H1 (cell line): ENCODE measurements at regions not wholly inside any gene's neighbourhood (a gene's known extent, or its start where the extent isn't known, plus 50 kb on each side); places are given as distances from the start of the nearest gene placed in this dataset.

Experiments
- CTCF ChIA-PET: fragments of 300-600 bp; sonication (Branson Sonifier 250); formaldehyde crosslinking; loops from one replicate; lab custom pipeline; 2021; ENCODE audit not compliant: partially characterized antibody; lab: Charles Lee
- POLR2A ChIA-PET: fragments of 300-600 bp; sonication (Branson Sonifier 250); formaldehyde crosslinking; loops from one replicate; lab custom pipeline; 2021; ENCODE audit warnings: inconsistent platforms; ENCODE audit not compliant: partially characterized antibody; lab: Charles Lee
- DNase-seq, 2 experiments: peaks; one replicate each; pipeline versions ENCODE4 v3.0.0 to v3.0.0-alpha.2; 2010 to 2022; ENCODE audit warnings: low spot score in 2 of 2, low read depth in 1 of 2, mixed read lengths in 1 of 2
- FAIRE-seq: peaks from 2 replicates; lab custom pipeline; 2011; peaks lifted over from hg19 to GRCh38; lab: Jason Lieb, UNC
- H2AFZ ChIP-seq: 2 replicates; pipeline ENCODE4 v1.8.1; 2012; ENCODE audit warnings: low read length, inconsistent platforms
- H2AK5ac ChIP-seq: 2 replicates; pipeline ENCODE4 v1.6.1; 2013; ENCODE audit warnings: low read depth, low read length
- H2BK120ac ChIP-seq: replicated peaks from 2 replicates; pipeline ENCODE3; 2013; ENCODE audit warnings: low read depth, low read length, inconsistent platforms
- H2BK12ac ChIP-seq: 2 replicates; pipeline ENCODE4 v1.6.1; 2013; ENCODE audit warnings: low read depth, low read length
- H2BK15ac ChIP-seq: 2 replicates; pipeline ENCODE4 v1.6.1; 2013; ENCODE audit warnings: low read length
- H2BK20ac ChIP-seq: 2 replicates; pipeline ENCODE4 v1.6.1; 2013; ENCODE audit warnings: low read length
- H2BK5ac ChIP-seq: 2 replicates; pipeline ENCODE4 v1.6.1; 2013; ENCODE audit warnings: low read depth, low read length
- H3K14ac ChIP-seq: 2 replicates; pipeline ENCODE4 v1.6.1; 2013; ENCODE audit warnings: inconsistent platforms; ENCODE audit not compliant: insufficient read length
- H3K18ac ChIP-seq: 2 replicates; pipeline ENCODE4 v1.6.1; 2013; ENCODE audit warnings: low read length; ENCODE audit errors: extremely low read depth
- H3K23ac ChIP-seq: 2 replicates; pipeline ENCODE4 v1.6.1; 2013; ENCODE audit warnings: inconsistent platforms; ENCODE audit not compliant: insufficient read length
- H3K23me2 ChIP-seq: 2 replicates; pipeline ENCODE4 v1.6.1; 2013; ENCODE audit warnings: low read depth, low read length
- H3K27ac ChIP-seq: 2 replicates; pipeline ENCODE4 v1.6.1; 2011; ENCODE audit warnings: low read depth, low read length, inconsistent platforms
- H3K27me3 ChIP-seq, 4 experiments: replicated peaks in 1 of 4; 1 replicate in 1 of 4; 2 replicates in 3 of 4; pipeline versions ENCODE4 v1.6.1 to v1.8.1; 2011 to 2013; ENCODE audit warnings: low read length in 3 of 4, mild to moderate bottlenecking in 3 of 4, inconsistent platforms in 2 of 4, mixed read lengths in 2 of 4, moderate library complexity in 1 of 4; ENCODE audit not compliant: control insufficient read depth in 3 of 4, insufficient read depth in 3 of 4; ENCODE audit errors: extremely low read depth in 1 of 4
- H3K36me3 ChIP-seq, 4 experiments: 2 replicates each; pipeline versions ENCODE4 v1.6.1 to v1.8.1; 2011 to 2013; ENCODE audit warnings: mild to moderate bottlenecking in 4 of 4, low read length in 3 of 4, moderate library complexity in 2 of 4, control low read depth in 1 of 4, inconsistent platforms in 1 of 4; ENCODE audit not compliant: insufficient read depth in 4 of 4, control insufficient read depth in 2 of 4
- H3K4ac ChIP-seq: replicated peaks from 2 replicates; pipeline ENCODE3; 2013; ENCODE audit warnings: low read length, low read depth, mixed read lengths, inconsistent platforms; ENCODE audit not compliant: insufficient read length
- H3K4me1 ChIP-seq, 4 experiments: replicated peaks in 1 of 4; 1 replicate in 1 of 4; 2 replicates in 3 of 4; pipeline versions ENCODE4 v1.6.1 to v1.8.1; 2011 to 2013; ENCODE audit warnings: low read length in 3 of 4, inconsistent platforms in 2 of 4, mixed read lengths in 1 of 4; ENCODE audit not compliant: insufficient read depth in 4 of 4, control insufficient read depth in 3 of 4
- H3K4me2 ChIP-seq, 2 experiments: 2 replicates each; pipeline versions ENCODE4 v1.6.1 to v1.8.1; 2011 to 2013; ENCODE audit warnings: low read depth in 2 of 2, low read length in 2 of 2, control low read depth in 1 of 2, inconsistent platforms in 1 of 2, mild to moderate bottlenecking in 1 of 2; ENCODE audit not compliant: insufficient read depth in 1 of 2
- H3K4me3 ChIP-seq, 4 experiments: fragments of 200-600, 300-600 bp in 1 of 4; sonication (generic), shearing (Covaris generic), sonication (Bioruptor Twin) in 1 of 4; 2 replicates each; pipeline versions ENCODE4 v1.5.1 to v1.8.1; 2011 to 2016; ENCODE audit warnings: low read length in 4 of 4, low read depth in 3 of 4, control low read depth in 2 of 4, inconsistent platforms in 2 of 4, mild to moderate bottlenecking in 2 of 4, mixed read lengths in 1 of 4, moderate library complexity in 1 of 4; ENCODE audit not compliant: insufficient read depth in 2 of 4; ENCODE audit errors: extremely low read depth in 1 of 4
- H3K56ac ChIP-seq: replicated peaks from 2 replicates; pipeline ENCODE3; 2013; ENCODE audit warnings: low read depth, mild to moderate bottlenecking, mixed read lengths, low read length, inconsistent platforms; ENCODE audit not compliant: insufficient read length
- H3K79me1 ChIP-seq: 2 replicates; pipeline ENCODE4 v1.6.1; 2013; ENCODE audit warnings: low read depth, low read length, control low read depth
- H3K79me2 ChIP-seq, 2 experiments: 2 replicates each; pipeline versions ENCODE4 v1.6.1 to v1.8.1; 2012 to 2013; ENCODE audit warnings: low read length in 2 of 2, mild to moderate bottlenecking in 2 of 2, inconsistent platforms in 1 of 2; ENCODE audit not compliant: insufficient read depth in 2 of 2, control insufficient read depth in 1 of 2
- H3K9ac ChIP-seq, 4 experiments: replicated peaks in 1 of 4; 1 replicate in 1 of 4; 2 replicates in 3 of 4; pipeline versions ENCODE4 v1.6.1 to v1.8.1; 2011 to 2013; ENCODE audit warnings: low read depth in 3 of 4, low read length in 3 of 4, control low read depth in 2 of 4, mild to moderate bottlenecking in 2 of 4, moderate library complexity in 2 of 4, inconsistent platforms in 1 of 4; ENCODE audit errors: extremely low read depth in 1 of 4
- H3K9me3 ChIP-seq, 2 experiments: 2 replicates each; pipeline versions ENCODE4 v1.6.1 to v1.8.1; 2012 to 2013; ENCODE audit warnings: mild to moderate bottlenecking in 2 of 2, moderate library complexity in 2 of 2, control low read depth in 1 of 2, inconsistent platforms in 1 of 2, low read depth in 1 of 2, low read length in 1 of 2, mixed read lengths in 1 of 2; ENCODE audit not compliant: insufficient read depth in 2 of 2
- H4K20me1 ChIP-seq, 2 experiments: replicated peaks in 1 of 2; 2 replicates each; pipeline versions ENCODE3 to v1.8.1; 2011 to 2013; ENCODE audit warnings: inconsistent platforms in 2 of 2, low read length in 2 of 2, mild to moderate bottlenecking in 1 of 2; ENCODE audit not compliant: insufficient read depth in 2 of 2, control insufficient read depth in 1 of 2
- H4K5ac ChIP-seq: 2 replicates; pipeline ENCODE4 v1.6.1; 2013; ENCODE audit warnings: low read length, low read depth, mixed read lengths, inconsistent platforms; ENCODE audit not compliant: insufficient read length
- H4K8ac ChIP-seq: 2 replicates; pipeline ENCODE4 v1.8.0; 2013; ENCODE audit warnings: mild to moderate bottlenecking, moderate library complexity, low read length, inconsistent platforms; ENCODE audit not compliant: insufficient read depth; ENCODE audit errors: extremely low read depth
- H4K91ac ChIP-seq: replicated peaks from 2 replicates; pipeline ENCODE3; 2013; ENCODE audit warnings: low read length, mixed read lengths, inconsistent platforms; ENCODE audit not compliant: insufficient read length
- ASH2L ChIP-seq: fragments of 200-600, 300-600 bp; sonication (generic); IDR thresholded peaks from one replicate; pipeline ENCODE4 v1.7.1; 2017; ENCODE audit warnings: low read length
- CHD2 ChIP-seq: IDR thresholded peaks from 2 replicates; pipeline ENCODE4 v1.6.1; 2012; ENCODE audit warnings: low read length, improper control_type of control experiment
- EZH2 ChIP-seq: fragments of 200-600 bp; sonication (generic); IDR thresholded peaks from 2 replicates; pipeline ENCODE4 v1.7.1; 2012; ENCODE audit warnings: low read depth, mild to moderate bottlenecking, moderate library complexity, low read length, inconsistent platforms; ENCODE audit not compliant: severe bottlenecking
- HDAC6 ChIP-seq: IDR thresholded peaks from one replicate; pipeline ENCODE4 v1.7.1; 2012; ENCODE audit warnings: low read depth, mild to moderate bottlenecking, inconsistent platforms, low read length, moderate library complexity
- KDM5A ChIP-seq: fragments of 200-600 bp; IDR thresholded peaks from 2 replicates; pipeline ENCODE4 v1.7.1; 2012; ENCODE audit warnings: mild to moderate bottlenecking, low read length, inconsistent platforms, mixed read lengths
- MAFK ChIP-seq: IDR thresholded peaks from 2 replicates; pipeline ENCODE4 v1.6.1; 2012; ENCODE audit warnings: low read depth, mild to moderate bottlenecking, improper control_type of control experiment, low read length
- POLR2AphosphoS5 ChIP-seq: IDR thresholded peaks from 2 replicates; pipeline ENCODE4 v1.6.1; 2011; ENCODE audit warnings: low read depth, low read length
- RAD21 ChIP-seq, 2 experiments: IDR thresholded peaks in 1 of 2; conservative IDR thresholded peaks in 1 of 2; 2 replicates each; pipeline ENCODE4 v1.6.1; 2011; ENCODE audit warnings: low read depth in 2 of 2, low read length in 2 of 2, improper control_type of control experiment in 1 of 2, inconsistent platforms in 1 of 2, mild to moderate bottlenecking in 1 of 2, moderate library complexity in 1 of 2
- RFX5 ChIP-seq: IDR thresholded peaks from 2 replicates; pipeline ENCODE4 v1.6.1; 2011; ENCODE audit warnings: low read depth, low read length, improper control_type of control experiment, borderline replicate concordance
- SIN3A ChIP-seq, 2 experiments: IDR thresholded peaks in 1 of 2; conservative IDR thresholded peaks in 1 of 2; 2 replicates each; pipeline ENCODE4 v1.6.1; 2011 to 2012; ENCODE audit warnings: low read length in 2 of 2, improper control_type of control experiment in 1 of 2, low read depth in 1 of 2, mild to moderate bottlenecking in 1 of 2
- TAF1 ChIP-seq: IDR thresholded peaks from 2 replicates; pipeline ENCODE4 v1.6.1; 2011; ENCODE audit warnings: mild to moderate bottlenecking, low read depth, low read length
- ZNF274 ChIP-seq: IDR thresholded peaks from 2 replicates; pipeline ENCODE4 v1.7.0; 2012; ENCODE audit warnings: low read length, borderline replicate concordance; ENCODE audit errors: extremely low read depth
- WGBS, 2 experiments: shearing (Covaris generic) in 1 of 2; methylation state at CpG; one replicate each; pipeline versions ENCODE4 v1.1.6 to v1.1.7; 2013 to 2015; ENCODE audit warnings: low lambda C conversion rate in 2 of 2, mixed read lengths in 2 of 2, inconsistent platforms in 1 of 2, low coverage in 1 of 2, missing lambda C conversion rate in 1 of 2; ENCODE audit not compliant: insufficient replicate concordance in 2 of 2, insufficient coverage in 1 of 2, insufficient read length in 1 of 2; ENCODE audit errors: extremely low coverage in 1 of 2, missing lambda C conversion rate in 1 of 2; 5-methylcytosine and 5-hydroxymethylcytosine counted together
- TF ChIP-seq, protein P1 (sequence below): IDR thresholded peaks from 2 replicates; pipeline ENCODE4 v1.6.1; 2012; ENCODE audit warnings: inconsistent platforms

DNA sequence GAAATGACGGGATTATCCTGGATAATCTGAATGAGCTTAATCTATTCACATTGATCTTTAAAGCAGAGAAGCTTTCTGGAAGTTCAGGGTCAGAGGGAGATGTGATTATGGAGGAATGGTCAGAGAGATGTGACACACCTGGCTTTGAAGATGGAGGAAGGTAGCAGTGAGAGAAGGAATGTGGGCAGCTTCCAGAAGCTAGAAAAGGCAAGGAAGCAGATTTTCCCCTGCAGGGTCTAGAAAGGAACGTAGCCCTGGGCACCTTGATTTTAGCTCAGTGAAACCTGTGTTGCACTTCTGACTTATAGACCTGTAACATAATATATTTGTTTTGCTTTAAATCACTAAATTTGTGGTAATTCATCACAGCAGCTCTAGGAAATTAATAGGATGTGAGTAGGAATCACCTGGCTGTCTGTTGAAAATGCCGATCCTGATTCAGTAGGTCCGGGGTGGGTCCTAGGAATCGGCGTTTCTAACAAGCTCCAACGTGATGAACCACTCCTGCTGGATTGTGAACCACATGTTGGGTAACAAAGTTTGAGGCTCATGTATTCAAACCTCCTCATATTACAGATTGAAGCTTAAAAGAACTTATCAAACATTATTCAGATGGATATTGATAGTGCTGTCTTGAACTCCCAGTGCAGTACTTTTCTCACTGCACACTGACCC is 157.0 kb downstream of the GJA1 start:
- Histone ChIP-seq H3K4me2 (no peak overlapping the region), H3K79me2 (no peaks in the 10 kb centered on the region), H3K79me1 (no peaks in the 10 kb centered on the region), H2BK20ac (no peak overlapping the region), H4K20me1 (no peaks in the 10 kb centered on the region), H3K14ac (no peak overlapping the region), H3K23me2 (no peaks in the 10 kb centered on the region), H4K8ac (no peak overlapping the region), H3K27ac (no peak overlapping the region), H3K18ac (no peak overlapping the region), H3K9ac (no peak overlapping the region), H2BK15ac (no peak overlapping the region), H3K9me3 (no peaks in the 10 kb centered on the region), H2AK5ac (no peak overlapping the region), H2BK5ac (no peak overlapping the region), H4K91ac (no peak overlapping the region), H3K27me3 (no peaks in the 10 kb centered on the region), H2BK12ac (no peak overlapping the region), H4K5ac (no peak overlapping the region), H2AFZ (no peak overlapping the region), H3K4me1 (peaks cover 0 to 4% (median 1%) of the 10 kb centered on the region in 4 experiments; a peak in 2 of 7 replicates), H3K4ac (no peak overlapping the region), H3K36me3 (no peaks in the 10 kb centered on the region), H3K23ac (no peak overlapping the region), H3K56ac (no peak overlapping the region), H2BK120ac (no peak overlapping the region), H3K4me3 (no peak overlapping the region)
- CTCF ChIA-PET, result interaction anchor here (0.7 to 1.0 kb wide), 3 partner anchors 10 to 162 kb away, joined by 3 read pairs; no protein-coding TSS in a partner anchor
- WGBS, 2 experiments, result 93% methylated on average over 7 of the region's 7 CpGs; no CpG with 5 or more reads in 1 of the 2 experiments
- POLR2A ChIA-PET, result interaction anchor here (0.6 kb wide), 1 partner anchor 164 kb away, joined by 3 read pairs; no protein-coding TSS in a partner anchor
- DNase-seq (no peak), FAIRE-seq (no peak)
- TF ChIP-seq ZNF274, result no peak
- no peak for TF ChIP-seq EZH2
- no peak for TF ChIP-seq CHD2
- TF ChIP-seq MAFK, result no peak
- no peak for TF ChIP-seq RFX5
- TF ChIP-seq POLR2AphosphoS5, result no peak
- TF ChIP-seq, protein P1, sequence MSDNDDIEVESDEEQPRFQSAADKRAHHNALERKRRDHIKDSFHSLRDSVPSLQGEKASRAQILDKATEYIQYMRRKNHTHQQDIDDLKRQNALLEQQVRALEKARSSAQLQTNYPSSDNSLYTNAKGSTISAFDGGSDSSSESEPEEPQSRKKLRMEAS, result no peak
- TF ChIP-seq ASH2L, result no peak
- no peak for TF ChIP-seq HDAC6
- TF ChIP-seq TAF1, result no peak
- no peak for TF ChIP-seq SIN3A (conservative IDR thresholded peaks at IDR 0.05 in 1 of 2, IDR thresholded peaks at IDR 0.05 in 1 of 2; ENCODE audit: low read depth in 1 of 2, low read length in 2 of 2)
- no peak for TF ChIP-seq KDM5A
- no peak for TF ChIP-seq RAD21 (IDR thresholded peaks at IDR 0.05 in 1 of 2, conservative IDR thresholded peaks at IDR 0.05 in 1 of 2; ENCODE audit: low read depth in 2 of 2, low read length in 2 of 2)
